HG03060 (cell line): ENCODE measurements at regions not wholly inside any gene's neighbourhood (a gene's known extent, or its start where the extent isn't known, plus 50 kb on each side); places are given as distances from the start of the nearest gene placed in this dataset.
A peak's percentile ranks its signal among the peaks of the same experiment; 100 is the strongest.

Experiments
- ATAC-seq: cut with Tn5 transposase; IDR thresholded peaks from one replicate; pipeline ENCODE4 v1.9.1; 2021; ENCODE audit warnings: low read depth, moderate number of reproducible peaks; ENCODE audit not compliant: unreplicated experiment

- ATAC-seq, result no peak
Measured at GRCh38 chr3:150055332-150055731, 84.6 kb upstream of the PFN2 start.

- no peak for ATAC-seq
Measured at GRCh38 chr3:150054635-150055034, 83.9 kb upstream of the PFN2 start.

- no peak for ATAC-seq
Measured at GRCh38 chr3:150050510-150050909, 79.8 kb upstream of the PFN2 start.

GRCh38 chr3:150049317-150049716 lies 78.6 kb upstream of the PFN2 start:
- ATAC-seq, result no peak

GRCh38 chr3:150041877-150042276 lies 71.2 kb upstream of the PFN2 start:
- ATAC-seq, result no peak

- no peak for ATAC-seq
Measured at GRCh38 chr3:150040097-150040496, 69.4 kb upstream of the PFN2 start.

GRCh38 chr3:150038830-150039229 lies 68.1 kb upstream of the PFN2 start:
- ATAC-seq, result no peak

- no peak for ATAC-seq
Measured at GRCh38 chr3:150036780-150037179, 66.1 kb upstream of the PFN2 start.

- no peak for ATAC-seq
Measured at GRCh38 chr3:150035910-150036612, 65.4 kb upstream of the PFN2 start.

- ATAC-seq, result no peak
Measured at GRCh38 chr3:150035301-150035779, 64.6 kb upstream of the PFN2 start.

GRCh38 chr3:150033721-150034120 lies 63.0 kb upstream of the PFN2 start:
- ATAC-seq, result no peak

- no peak for ATAC-seq
Measured at GRCh38 chr3:150030841-150031240, 60.1 kb upstream of the PFN2 start.

GRCh38 chr3:150023239-150023636 lies 52.5 kb upstream of the PFN2 start:
- no peak for ATAC-seq

- peak; percentile 76 for ATAC-seq
Measured at GRCh38 chr3:150022381-150023238, 51.9 kb upstream of the PFN2 start.

- ATAC-seq, result no peak
Measured at GRCh38 chr3:150020527-150020926, 49.8 kb upstream of the PFN2 start.
